ENCODE measurements at regions not wholly inside any gene's neighbourhood (a gene's known extent, or its start where the extent isn't known, plus 50 kb on each side); places are given as distances from the start of the nearest gene placed in this dataset.

DNA sequence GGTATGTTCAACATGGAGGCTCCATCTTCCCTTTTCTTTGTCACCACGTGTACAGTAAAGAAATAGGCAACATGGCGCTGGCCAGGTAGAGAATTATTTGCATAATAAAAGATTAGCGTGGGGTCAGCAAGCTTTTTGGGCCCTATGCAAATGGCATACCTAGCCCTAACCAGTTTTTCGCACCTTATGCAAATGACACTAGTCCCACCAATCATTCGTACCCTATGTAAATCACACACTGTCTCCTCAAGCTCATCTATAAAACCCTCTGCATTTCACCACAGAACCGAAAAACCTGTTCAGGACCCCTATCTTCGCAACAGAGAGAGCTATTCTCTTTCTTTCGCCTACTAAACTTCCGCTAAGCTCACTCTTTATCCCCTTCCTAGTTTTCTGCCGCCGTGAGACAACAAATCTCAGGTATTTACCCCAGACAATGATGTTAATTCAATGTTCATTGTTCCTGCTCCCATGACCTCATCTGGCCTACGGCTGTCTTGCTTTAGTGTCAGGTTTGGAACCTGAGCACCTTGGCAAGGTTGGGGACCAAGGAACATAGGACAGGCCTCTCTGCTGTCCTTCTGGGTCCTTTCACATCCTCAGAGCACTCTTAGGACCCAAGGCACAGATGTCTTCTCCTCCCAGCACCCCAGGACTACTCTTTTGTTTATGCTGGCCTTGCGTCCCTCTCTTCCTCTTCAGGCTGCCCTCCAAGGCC lies 180.7 kb upstream of the RAI14 start:
- TF ChIP-seq, protein P1, sequence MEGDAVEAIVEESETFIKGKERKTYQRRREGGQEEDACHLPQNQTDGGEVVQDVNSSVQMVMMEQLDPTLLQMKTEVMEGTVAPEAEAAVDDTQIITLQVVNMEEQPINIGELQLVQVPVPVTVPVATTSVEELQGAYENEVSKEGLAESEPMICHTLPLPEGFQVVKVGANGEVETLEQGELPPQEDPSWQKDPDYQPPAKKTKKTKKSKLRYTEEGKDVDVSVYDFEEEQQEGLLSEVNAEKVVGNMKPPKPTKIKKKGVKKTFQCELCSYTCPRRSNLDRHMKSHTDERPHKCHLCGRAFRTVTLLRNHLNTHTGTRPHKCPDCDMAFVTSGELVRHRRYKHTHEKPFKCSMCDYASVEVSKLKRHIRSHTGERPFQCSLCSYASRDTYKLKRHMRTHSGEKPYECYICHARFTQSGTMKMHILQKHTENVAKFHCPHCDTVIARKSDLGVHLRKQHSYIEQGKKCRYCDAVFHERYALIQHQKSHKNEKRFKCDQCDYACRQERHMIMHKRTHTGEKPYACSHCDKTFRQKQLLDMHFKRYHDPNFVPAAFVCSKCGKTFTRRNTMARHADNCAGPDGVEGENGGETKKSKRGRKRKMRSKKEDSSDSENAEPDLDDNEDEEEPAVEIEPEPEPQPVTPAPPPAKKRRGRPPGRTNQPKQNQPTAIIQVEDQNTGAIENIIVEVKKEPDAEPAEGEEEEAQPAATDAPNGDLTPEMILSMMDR (IDR thresholded peaks at IDR 0.05; ENCODE audit: poor library complexity, severe bottlenecking), result no peak
- Histone ChIP-seq H3K79me2 (replicated peaks; ENCODE audit: insufficient read depth, low read length) (no peaks in the 10 kb centered on the region), H4K20me1 (ENCODE audit: insufficient read depth) (no peaks in the 10 kb centered on the region), H3K9ac (ENCODE audit: low read length) (no peak overlapping the region), H2AFZ (ENCODE audit: low read depth, low read length) (no peak overlapping the region), H3K27ac (ENCODE audit: low read length) (no peak overlapping the region), H3K27me3 (ENCODE audit: insufficient read depth, low read depth, low read length) (no peaks in the 10 kb centered on the region), H3K9me2 (ENCODE audit: insufficient read depth, low read length) (no peaks in the 10 kb centered on the region), H3K9me3 (ENCODE audit: low read length) (no peaks in the 10 kb centered on the region), H3K4me3 (ENCODE audit: low read length) (no peak overlapping the region), H3K4me2 (ENCODE audit: low read length) (no peak overlapping the region), H3F3A (ENCODE audit: insufficient read depth, low read length, poor library complexity, severe bottlenecking) (no peaks in the 10 kb centered on the region), H3K36me3 (ENCODE audit: insufficient read depth, low read length) (no peaks in the 10 kb centered on the region)

DNA sequence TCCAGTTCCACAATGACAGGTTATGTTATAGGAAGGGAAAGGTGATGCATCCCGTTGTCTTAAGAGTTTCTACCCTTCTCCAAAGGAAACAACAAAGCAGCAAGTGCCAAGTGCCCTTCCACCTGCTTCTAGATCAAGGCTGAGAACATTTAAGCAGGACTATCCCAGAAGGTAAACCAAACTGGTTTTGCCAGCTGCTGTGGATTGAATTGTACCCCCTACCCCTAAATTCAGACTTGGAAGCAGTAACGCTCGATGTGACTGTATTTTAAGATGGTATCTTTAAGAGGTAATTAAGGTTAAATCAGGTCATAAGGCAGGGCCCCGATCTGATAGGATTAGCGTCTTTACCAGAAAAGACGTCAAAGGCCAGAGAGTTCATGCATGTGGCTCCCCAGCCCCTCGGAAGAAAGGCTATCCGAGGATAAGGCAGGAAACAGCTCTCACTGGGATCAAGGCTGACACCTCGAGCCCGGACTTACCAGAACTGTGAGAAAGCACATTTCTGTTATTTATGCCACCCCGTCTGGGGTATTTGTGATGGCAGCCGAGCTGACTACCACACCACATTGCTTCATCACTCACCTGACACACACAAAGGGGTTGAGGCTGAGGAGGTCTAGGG lies 179.1 kb upstream of the RAI14 start:
- H3K79me2 ChIP-seq (replicated peaks; ENCODE audit: insufficient read depth, low read length), result no peaks in the 10 kb centered on the region
- no peaks in the 10 kb centered on the region for H3K36me3 ChIP-seq (ENCODE audit: insufficient read depth, low read length)
- no peaks in the 10 kb centered on the region for H4K20me1 ChIP-seq (ENCODE audit: insufficient read depth)
- H3K4me2 ChIP-seq (ENCODE audit: low read length), result no peak overlapping the region
- H2AFZ ChIP-seq (ENCODE audit: low read depth, low read length), result no peak overlapping the region
- H3K9ac ChIP-seq (ENCODE audit: low read length), result no peak overlapping the region
- H3K27me3 ChIP-seq (ENCODE audit: insufficient read depth, low read depth, low read length), result no peaks in the 10 kb centered on the region
- H3K4me3 ChIP-seq (ENCODE audit: low read length), result no peak overlapping the region
- no peaks in the 10 kb centered on the region for H3K9me2 ChIP-seq (ENCODE audit: insufficient read depth, low read length)
- H3K9me3 ChIP-seq (ENCODE audit: low read length), result no peaks in the 10 kb centered on the region
- H3F3A ChIP-seq (ENCODE audit: insufficient read depth, low read length, poor library complexity, severe bottlenecking), result no peaks in the 10 kb centered on the region
- H3K27ac ChIP-seq (ENCODE audit: low read length), result no peak overlapping the region
- TF ChIP-seq POLR2AphosphoS5 (IDR thresholded peaks at IDR 0.05) (no peak), EP300 (conservative IDR thresholded peaks at IDR 0.05; ENCODE audit: poor library complexity, severe bottlenecking) (no peak), SMC3 (conservative IDR thresholded peaks at IDR 0.05; ENCODE audit: poor library complexity) (no peak), MXI1 (conservative IDR thresholded peaks at IDR 0.05; ENCODE audit: poor library complexity, severe bottlenecking) (no peak), EZH2 (IDR thresholded peaks at IDR 0.05; ENCODE audit: borderline replicate concordance, insufficient read depth, low read length, poor library complexity, severe bottlenecking) (no peak), RAD21 (conservative IDR thresholded peaks at IDR 0.05) (no peak), TAF1 (IDR thresholded peaks at IDR 0.05; ENCODE audit: low read depth) (no peak)
- TF ChIP-seq, protein P1 (IDR thresholded peaks at IDR 0.05; ENCODE audit: poor library complexity, severe bottlenecking), result no peak
- TF ChIP-seq, protein P2, sequence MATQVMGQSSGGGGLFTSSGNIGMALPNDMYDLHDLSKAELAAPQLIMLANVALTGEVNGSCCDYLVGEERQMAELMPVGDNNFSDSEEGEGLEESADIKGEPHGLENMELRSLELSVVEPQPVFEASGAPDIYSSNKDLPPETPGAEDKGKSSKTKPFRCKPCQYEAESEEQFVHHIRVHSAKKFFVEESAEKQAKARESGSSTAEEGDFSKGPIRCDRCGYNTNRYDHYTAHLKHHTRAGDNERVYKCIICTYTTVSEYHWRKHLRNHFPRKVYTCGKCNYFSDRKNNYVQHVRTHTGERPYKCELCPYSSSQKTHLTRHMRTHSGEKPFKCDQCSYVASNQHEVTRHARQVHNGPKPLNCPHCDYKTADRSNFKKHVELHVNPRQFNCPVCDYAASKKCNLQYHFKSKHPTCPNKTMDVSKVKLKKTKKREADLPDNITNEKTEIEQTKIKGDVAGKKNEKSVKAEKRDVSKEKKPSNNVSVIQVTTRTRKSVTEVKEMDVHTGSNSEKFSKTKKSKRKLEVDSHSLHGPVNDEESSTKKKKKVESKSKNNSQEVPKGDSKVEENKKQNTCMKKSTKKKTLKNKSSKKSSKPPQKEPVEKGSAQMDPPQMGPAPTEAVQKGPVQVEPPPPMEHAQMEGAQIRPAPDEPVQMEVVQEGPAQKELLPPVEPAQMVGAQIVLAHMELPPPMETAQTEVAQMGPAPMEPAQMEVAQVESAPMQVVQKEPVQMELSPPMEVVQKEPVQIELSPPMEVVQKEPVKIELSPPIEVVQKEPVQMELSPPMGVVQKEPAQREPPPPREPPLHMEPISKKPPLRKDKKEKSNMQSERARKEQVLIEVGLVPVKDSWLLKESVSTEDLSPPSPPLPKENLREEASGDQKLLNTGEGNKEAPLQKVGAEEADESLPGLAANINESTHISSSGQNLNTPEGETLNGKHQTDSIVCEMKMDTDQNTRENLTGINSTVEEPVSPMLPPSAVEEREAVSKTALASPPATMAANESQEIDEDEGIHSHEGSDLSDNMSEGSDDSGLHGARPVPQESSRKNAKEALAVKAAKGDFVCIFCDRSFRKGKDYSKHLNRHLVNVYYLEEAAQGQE (IDR thresholded peaks at IDR 0.05; ENCODE audit: borderline replicate concordance), result no peak

Measured in neural cell (in vitro differentiated cells).